Neural cell (in vitro differentiated cells): ENCODE measurements at regions not wholly inside any gene's neighbourhood (a gene's known extent, or its start where the extent isn't known, plus 50 kb on each side); places are given as distances from the start of the nearest gene placed in this dataset.

Experiments used
- H2AFZ ChIP-seq: fragments of 200-600, 300-800 bp; sonication (generic), shearing (Covaris generic); 2 replicates; pipeline ENCODE4 v1.6.0; 2014; ENCODE audit warnings: low read depth, mild to moderate bottlenecking, antibody characterized with exemption, low read length, moderate library complexity
- H3F3A ChIP-seq: fragments of 200-600 bp; shearing (Covaris generic); 2 replicates; pipeline ENCODE4 v1.6.1; 2016; ENCODE audit warnings: mild to moderate bottlenecking, moderate library complexity, mixed read lengths, antibody characterized with exemption, low read length; ENCODE audit not compliant: insufficient read depth, poor library complexity, severe bottlenecking
- H3K27ac ChIP-seq: fragments of 200-600, 300-800 bp; sonication (generic), shearing (Covaris generic); 2 replicates; pipeline ENCODE4 v1.5.1; 2014; ENCODE audit warnings: mild to moderate bottlenecking, low read length, moderate library complexity
- H3K27me3 ChIP-seq: fragments of 300-800, 200-600 bp; sonication (generic), shearing (Covaris generic); 2 replicates; pipeline ENCODE4 v1.6.0; 2014; ENCODE audit warnings: mild to moderate bottlenecking, low read depth, low read length, moderate library complexity; ENCODE audit not compliant: insufficient read depth
- H3K36me3 ChIP-seq: fragments of 300-800, 200-600 bp; sonication (generic), shearing (Covaris generic); 2 replicates; pipeline ENCODE4 v1.5.1; 2014; ENCODE audit warnings: mild to moderate bottlenecking, antibody characterized with exemption, low read length, moderate library complexity; ENCODE audit not compliant: insufficient read depth
- H3K4me2 ChIP-seq: fragments of 300-800, 200-600 bp; sonication (generic), shearing (Covaris generic); 2 replicates; pipeline ENCODE4 v1.6.0; 2014; ENCODE audit warnings: mild to moderate bottlenecking, low read length
- H3K4me3 ChIP-seq: fragments of 300-800, 200-600 bp; sonication (generic), shearing (Covaris generic); 2 replicates; pipeline ENCODE4 v1.5.1; 2014; ENCODE audit warnings: mild to moderate bottlenecking, low read length, moderate library complexity
- H3K79me2 ChIP-seq: fragments of 200-600 bp; shearing (Covaris generic); replicated peaks from 2 replicates; pipeline ENCODE4 v1.6.0; 2014; ENCODE audit warnings: mild to moderate bottlenecking, low read length, moderate library complexity; ENCODE audit not compliant: insufficient read depth
- H3K9ac ChIP-seq: fragments of 300-800, 200-600 bp; sonication (generic), shearing (Covaris generic); 2 replicates; pipeline ENCODE4 v1.6.1; 2016; ENCODE audit warnings: mild to moderate bottlenecking, low read length, mixed read lengths
- H3K9me2 ChIP-seq: fragments of 200-600 bp; shearing (Covaris generic); 2 replicates; pipeline ENCODE4 v1.6.1; 2016; ENCODE audit warnings: mild to moderate bottlenecking, low read length, mixed read lengths; ENCODE audit not compliant: insufficient read depth
- H3K9me3 ChIP-seq: fragments of 200-600, 300-800 bp; sonication (generic), shearing (Covaris generic); 2 replicates; pipeline ENCODE4 v1.6.1; 2016; ENCODE audit warnings: mild to moderate bottlenecking, mixed run types, low read length, moderate library complexity, mixed read lengths
- H4K20me1 ChIP-seq: fragments of 200-600 bp; shearing (Covaris generic); 2 replicates; pipeline ENCODE4 v1.6.1; 2016; ENCODE audit warnings: mild to moderate bottlenecking, mixed run types; ENCODE audit not compliant: insufficient read depth
- EP300 ChIP-seq: fragments of 450-650 bp; conservative IDR thresholded peaks from 2 replicates; pipeline ENCODE4 v1.6.1; 2014; ENCODE audit warnings: antibody characterized with exemption, mild to moderate bottlenecking, moderate library complexity; ENCODE audit not compliant: poor library complexity, severe bottlenecking
- EZH2 ChIP-seq: fragments of 200-600, 300-800 bp; shearing (Covaris generic), sonication (generic); IDR thresholded peaks from 2 replicates; pipeline ENCODE4 v1.6.1; 2014; ENCODE audit warnings: antibody characterized with exemption, low read length, borderline replicate concordance, mild to moderate bottlenecking; ENCODE audit not compliant: insufficient read depth, poor library complexity, severe bottlenecking
- MXI1 ChIP-seq: fragments of 450-650 bp; conservative IDR thresholded peaks from 2 replicates; pipeline ENCODE4 v1.6.1; 2014; ENCODE audit warnings: antibody characterized with exemption, mild to moderate bottlenecking; ENCODE audit not compliant: poor library complexity, severe bottlenecking
- POLR2AphosphoS5 ChIP-seq: IDR thresholded peaks from 2 replicates; pipeline ENCODE4 v1.6.1; 2012
- RAD21 ChIP-seq: fragments of 450-650 bp; conservative IDR thresholded peaks from 2 replicates; pipeline ENCODE4 v1.6.1; 2014; ENCODE audit warnings: antibody characterized with exemption, mild to moderate bottlenecking, moderate library complexity
- SMC3 ChIP-seq: fragments of 450-650 bp; conservative IDR thresholded peaks from 2 replicates; pipeline ENCODE4 v1.6.1; 2014; ENCODE audit warnings: antibody characterized with exemption, mild to moderate bottlenecking, moderate library complexity; ENCODE audit not compliant: poor library complexity
- TAF1 ChIP-seq: IDR thresholded peaks from 2 replicates; pipeline ENCODE4 v1.6.1; 2012; ENCODE audit warnings: low read depth
- TF ChIP-seq, protein P1 (sequence below): fragments of 450-650 bp; IDR thresholded peaks from 2 replicates; pipeline ENCODE4 v1.5.1; 2014; ENCODE audit warnings: antibody characterized with exemption, mild to moderate bottlenecking, moderate library complexity; ENCODE audit not compliant: poor library complexity, severe bottlenecking
- TF ChIP-seq, protein P2 (sequence below): IDR thresholded peaks from 2 replicates; pipeline ENCODE4 v1.6.1; 2012; ENCODE audit warnings: borderline replicate concordance

DNA sequence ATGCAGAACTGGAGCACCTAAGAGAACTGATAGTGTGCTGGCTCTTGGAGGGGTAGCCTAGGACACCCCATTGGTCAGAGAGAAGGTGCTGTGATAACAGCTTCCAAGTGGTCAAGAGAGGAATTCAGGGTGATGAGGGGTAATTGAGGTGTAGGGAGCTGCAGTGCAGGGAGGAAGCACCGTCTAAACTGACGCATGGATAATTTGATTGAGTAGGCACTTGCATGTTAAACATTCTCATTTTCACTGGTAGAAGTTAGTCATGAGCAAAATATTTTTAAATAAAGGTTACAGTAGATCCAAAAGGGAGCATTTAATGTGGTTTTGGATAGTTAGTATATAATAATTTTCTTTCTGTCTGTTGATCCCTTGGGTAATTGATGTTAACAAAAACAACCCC is 155.1 kb upstream of the TCF4 start:
- H3K36me3 ChIP-seq, result no peaks in the 10 kb centered on the region
- H3K27ac ChIP-seq, result no peak overlapping the region
- no peak overlapping the region for H3K4me3 ChIP-seq
- no peak overlapping the region for H3K4me2 ChIP-seq
- no peak overlapping the region for H3K9ac ChIP-seq
- no peaks in the 10 kb centered on the region for H3K9me3 ChIP-seq
- no peaks in the 10 kb centered on the region for H3F3A ChIP-seq
- no peaks in the 10 kb centered on the region for H3K27me3 ChIP-seq
- no peaks in the 10 kb centered on the region for H4K20me1 ChIP-seq
- no peaks in the 10 kb centered on the region for H3K9me2 ChIP-seq
- H3K79me2 ChIP-seq, result no peaks in the 10 kb centered on the region
- TF ChIP-seq, protein P1, sequence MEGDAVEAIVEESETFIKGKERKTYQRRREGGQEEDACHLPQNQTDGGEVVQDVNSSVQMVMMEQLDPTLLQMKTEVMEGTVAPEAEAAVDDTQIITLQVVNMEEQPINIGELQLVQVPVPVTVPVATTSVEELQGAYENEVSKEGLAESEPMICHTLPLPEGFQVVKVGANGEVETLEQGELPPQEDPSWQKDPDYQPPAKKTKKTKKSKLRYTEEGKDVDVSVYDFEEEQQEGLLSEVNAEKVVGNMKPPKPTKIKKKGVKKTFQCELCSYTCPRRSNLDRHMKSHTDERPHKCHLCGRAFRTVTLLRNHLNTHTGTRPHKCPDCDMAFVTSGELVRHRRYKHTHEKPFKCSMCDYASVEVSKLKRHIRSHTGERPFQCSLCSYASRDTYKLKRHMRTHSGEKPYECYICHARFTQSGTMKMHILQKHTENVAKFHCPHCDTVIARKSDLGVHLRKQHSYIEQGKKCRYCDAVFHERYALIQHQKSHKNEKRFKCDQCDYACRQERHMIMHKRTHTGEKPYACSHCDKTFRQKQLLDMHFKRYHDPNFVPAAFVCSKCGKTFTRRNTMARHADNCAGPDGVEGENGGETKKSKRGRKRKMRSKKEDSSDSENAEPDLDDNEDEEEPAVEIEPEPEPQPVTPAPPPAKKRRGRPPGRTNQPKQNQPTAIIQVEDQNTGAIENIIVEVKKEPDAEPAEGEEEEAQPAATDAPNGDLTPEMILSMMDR, result no peak
- TF ChIP-seq, protein P2, sequence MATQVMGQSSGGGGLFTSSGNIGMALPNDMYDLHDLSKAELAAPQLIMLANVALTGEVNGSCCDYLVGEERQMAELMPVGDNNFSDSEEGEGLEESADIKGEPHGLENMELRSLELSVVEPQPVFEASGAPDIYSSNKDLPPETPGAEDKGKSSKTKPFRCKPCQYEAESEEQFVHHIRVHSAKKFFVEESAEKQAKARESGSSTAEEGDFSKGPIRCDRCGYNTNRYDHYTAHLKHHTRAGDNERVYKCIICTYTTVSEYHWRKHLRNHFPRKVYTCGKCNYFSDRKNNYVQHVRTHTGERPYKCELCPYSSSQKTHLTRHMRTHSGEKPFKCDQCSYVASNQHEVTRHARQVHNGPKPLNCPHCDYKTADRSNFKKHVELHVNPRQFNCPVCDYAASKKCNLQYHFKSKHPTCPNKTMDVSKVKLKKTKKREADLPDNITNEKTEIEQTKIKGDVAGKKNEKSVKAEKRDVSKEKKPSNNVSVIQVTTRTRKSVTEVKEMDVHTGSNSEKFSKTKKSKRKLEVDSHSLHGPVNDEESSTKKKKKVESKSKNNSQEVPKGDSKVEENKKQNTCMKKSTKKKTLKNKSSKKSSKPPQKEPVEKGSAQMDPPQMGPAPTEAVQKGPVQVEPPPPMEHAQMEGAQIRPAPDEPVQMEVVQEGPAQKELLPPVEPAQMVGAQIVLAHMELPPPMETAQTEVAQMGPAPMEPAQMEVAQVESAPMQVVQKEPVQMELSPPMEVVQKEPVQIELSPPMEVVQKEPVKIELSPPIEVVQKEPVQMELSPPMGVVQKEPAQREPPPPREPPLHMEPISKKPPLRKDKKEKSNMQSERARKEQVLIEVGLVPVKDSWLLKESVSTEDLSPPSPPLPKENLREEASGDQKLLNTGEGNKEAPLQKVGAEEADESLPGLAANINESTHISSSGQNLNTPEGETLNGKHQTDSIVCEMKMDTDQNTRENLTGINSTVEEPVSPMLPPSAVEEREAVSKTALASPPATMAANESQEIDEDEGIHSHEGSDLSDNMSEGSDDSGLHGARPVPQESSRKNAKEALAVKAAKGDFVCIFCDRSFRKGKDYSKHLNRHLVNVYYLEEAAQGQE, result no peak
- TF ChIP-seq EP300, result no peak
- no peak for TF ChIP-seq EZH2
- TF ChIP-seq TAF1, result no peak
- no peak for TF ChIP-seq POLR2AphosphoS5
- TF ChIP-seq RAD21, result no peak
- TF ChIP-seq MXI1, result no peak
- TF ChIP-seq SMC3, result no peak
- no peak overlapping the region for H2AFZ ChIP-seq

DNA sequence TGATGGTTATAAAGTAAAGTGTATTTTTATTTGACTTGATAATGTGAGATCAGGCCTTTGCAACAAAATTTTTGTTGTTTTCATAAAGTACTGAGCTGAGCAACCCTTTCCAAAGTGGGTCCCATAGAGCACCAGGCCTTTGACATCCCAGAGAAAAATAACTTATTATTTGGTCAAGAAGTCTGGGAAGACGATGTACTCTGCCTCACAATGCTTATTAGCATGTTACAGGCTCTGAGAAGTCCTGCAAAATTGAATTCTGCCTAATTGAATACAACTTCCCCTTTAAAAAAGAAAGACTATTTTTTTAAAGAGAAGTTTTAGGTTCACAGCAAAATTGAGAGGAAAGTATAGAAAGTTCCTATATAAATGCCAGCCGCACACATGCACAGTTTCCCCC is 151.5 kb upstream of the TCF4 start:
- Histone ChIP-seq H3K9ac (no peak overlapping the region), H3K27me3 (no peaks in the 10 kb centered on the region), H3K4me3 (no peak overlapping the region), H3K27ac (no peak overlapping the region), H4K20me1 (no peaks in the 10 kb centered on the region), H3K36me3 (no peaks in the 10 kb centered on the region), H3K79me2 (no peaks in the 10 kb centered on the region), H3K9me3 (no peaks in the 10 kb centered on the region), H3K4me2 (no peak overlapping the region), H3F3A (no peaks in the 10 kb centered on the region), H3K9me2 (no peaks in the 10 kb centered on the region), H2AFZ (no peak overlapping the region)
- TF ChIP-seq SMC3 (no peak), MXI1 (no peak), POLR2AphosphoS5 (no peak), EZH2 (no peak), RAD21 (no peak), EP300 (no peak), TAF1 (no peak)
- TF ChIP-seq, protein P2, result no peak
- TF ChIP-seq, protein P1, result no peak
